ENCODE measurements at regions not wholly inside any gene's neighbourhood (a gene's known extent, or its start where the extent isn't known, plus 50 kb on each side); places are given as distances from the start of the nearest gene placed in this dataset.

DNA sequence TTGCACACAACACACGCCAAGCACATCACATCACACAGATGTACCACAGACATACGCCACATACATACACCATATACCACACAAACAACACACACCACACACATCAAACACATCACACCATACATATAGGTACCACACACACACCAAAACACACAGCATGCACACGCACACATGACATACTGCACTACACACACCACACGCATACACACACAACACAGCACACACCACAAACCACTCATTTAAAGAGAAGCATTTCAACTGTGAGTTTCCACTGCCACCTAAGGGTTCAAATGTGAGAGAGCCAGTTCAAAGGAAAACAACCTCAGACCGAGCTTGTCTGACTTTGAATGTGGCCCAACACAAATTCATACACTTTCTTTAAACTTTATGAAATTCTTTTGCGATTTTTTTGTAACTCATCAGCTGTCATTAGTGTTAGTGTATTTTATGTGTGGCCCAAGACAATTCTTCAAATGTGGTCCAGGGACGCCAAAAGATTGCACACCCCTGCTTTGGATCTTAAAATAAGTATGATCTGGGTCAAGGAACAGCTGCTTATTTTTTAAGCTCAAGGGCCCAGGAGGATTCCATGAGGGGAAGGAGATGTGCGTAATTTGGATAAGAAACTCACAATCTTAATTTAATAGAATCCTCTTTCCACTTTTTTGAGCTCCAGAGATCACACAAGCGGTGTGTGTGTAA, 494.6 kb downstream of the GADD45G start:
- TF ChIP-seq, protein P1, sequence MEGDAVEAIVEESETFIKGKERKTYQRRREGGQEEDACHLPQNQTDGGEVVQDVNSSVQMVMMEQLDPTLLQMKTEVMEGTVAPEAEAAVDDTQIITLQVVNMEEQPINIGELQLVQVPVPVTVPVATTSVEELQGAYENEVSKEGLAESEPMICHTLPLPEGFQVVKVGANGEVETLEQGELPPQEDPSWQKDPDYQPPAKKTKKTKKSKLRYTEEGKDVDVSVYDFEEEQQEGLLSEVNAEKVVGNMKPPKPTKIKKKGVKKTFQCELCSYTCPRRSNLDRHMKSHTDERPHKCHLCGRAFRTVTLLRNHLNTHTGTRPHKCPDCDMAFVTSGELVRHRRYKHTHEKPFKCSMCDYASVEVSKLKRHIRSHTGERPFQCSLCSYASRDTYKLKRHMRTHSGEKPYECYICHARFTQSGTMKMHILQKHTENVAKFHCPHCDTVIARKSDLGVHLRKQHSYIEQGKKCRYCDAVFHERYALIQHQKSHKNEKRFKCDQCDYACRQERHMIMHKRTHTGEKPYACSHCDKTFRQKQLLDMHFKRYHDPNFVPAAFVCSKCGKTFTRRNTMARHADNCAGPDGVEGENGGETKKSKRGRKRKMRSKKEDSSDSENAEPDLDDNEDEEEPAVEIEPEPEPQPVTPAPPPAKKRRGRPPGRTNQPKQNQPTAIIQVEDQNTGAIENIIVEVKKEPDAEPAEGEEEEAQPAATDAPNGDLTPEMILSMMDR (IDR thresholded peaks at IDR 0.05), result peak; percentile 35 to 63 (median 52)
- TF ChIP-seq POLR2A (IDR thresholded peaks at IDR 0.05), result no peak
